GM18873 (cell line): ENCODE measurements at regions not wholly inside any gene's neighbourhood (a gene's known extent, or its start where the extent isn't known, plus 50 kb on each side); places are given as distances from the start of the nearest gene placed in this dataset.

Experiments used
- ATAC-seq: cut with Tn5 transposase; IDR thresholded peaks from one replicate; pipeline ENCODE4 v1.9.1; 2021; ENCODE audit warnings: mild to moderate bottlenecking, moderate library complexity, moderate number of reproducible peaks; ENCODE audit not compliant: unreplicated experiment, low FRiP score

DNA sequence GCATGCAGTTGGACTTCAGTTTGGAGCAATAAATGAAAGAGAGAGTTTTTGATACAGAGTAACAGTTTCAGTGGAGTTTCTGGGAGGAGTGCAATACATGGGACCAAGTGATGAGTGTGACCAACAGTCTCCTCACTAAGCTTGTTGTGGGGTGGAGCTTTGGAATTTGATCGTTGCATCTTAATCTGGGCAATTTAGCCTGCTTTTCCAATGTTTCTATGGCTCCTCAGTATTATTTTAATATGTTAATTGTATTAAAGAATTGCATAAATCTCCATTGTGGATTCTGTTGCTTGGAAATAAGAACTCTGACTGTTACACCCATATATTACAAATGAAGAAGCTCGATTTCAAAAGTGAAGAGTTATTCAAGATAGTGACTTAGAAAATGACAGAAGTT lies 446.6 kb upstream of the LRATD1 start:
- no peak for ATAC-seq

DNA sequence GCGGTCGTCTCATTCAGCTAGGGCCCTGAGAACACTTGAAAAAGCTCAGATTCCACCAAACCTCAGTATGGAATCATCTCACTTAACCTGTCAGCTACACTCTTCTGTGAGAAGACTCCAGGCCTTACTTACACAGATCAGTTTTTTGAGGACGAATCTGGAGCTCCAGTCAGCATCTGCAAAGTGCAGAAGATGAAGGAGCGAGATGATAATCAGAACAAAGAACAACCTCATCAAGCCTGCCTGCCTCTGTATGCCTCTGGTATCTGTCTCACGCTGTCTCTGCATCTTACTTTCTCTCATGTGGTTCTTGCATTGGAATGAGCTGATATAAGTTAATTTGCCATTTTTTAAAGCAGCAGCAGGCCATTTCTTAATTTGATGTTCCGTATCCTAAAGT lies 444.1 kb upstream of the LRATD1 start:
- no peak for ATAC-seq

DNA sequence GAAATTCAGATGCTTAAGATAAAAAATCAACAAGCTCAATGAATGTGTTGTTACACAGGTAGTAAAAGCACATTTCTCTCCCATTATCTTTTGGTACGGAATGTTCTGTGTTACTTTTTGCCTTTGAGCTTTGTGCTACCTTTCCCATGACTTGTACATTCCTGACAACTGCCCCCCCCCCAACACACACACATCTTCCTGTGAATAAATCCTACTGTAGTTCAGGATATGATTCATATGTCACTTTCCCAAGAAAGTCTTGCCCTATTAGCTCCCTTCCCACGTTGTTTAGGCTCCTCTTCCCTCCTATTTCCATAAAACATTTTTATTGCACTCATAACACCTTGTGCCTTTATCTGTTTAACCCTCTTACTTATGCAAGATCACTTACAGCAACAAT lies 442.6 kb upstream of the LRATD1 start:
- no peak for ATAC-seq

DNA sequence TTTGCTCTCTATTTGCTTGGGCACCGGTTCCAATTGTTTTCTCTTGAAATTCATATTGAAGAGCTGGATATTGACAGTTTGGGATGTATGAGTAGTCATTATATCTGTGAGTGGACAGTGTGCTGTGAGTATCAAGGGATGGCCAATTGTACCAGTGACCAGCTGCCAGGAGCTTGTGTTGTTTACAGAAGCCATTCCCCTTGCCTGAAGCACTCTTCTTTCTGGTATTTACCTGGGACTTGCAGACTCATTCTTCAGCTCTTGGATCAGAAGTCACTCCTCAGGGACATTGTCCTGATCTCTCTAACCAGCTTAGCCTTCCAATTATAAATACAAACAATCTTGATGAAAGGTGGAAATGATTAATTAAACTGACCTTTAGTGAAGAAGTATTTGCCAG lies 438.3 kb upstream of the LRATD1 start:
- ATAC-seq = no peak

DNA sequence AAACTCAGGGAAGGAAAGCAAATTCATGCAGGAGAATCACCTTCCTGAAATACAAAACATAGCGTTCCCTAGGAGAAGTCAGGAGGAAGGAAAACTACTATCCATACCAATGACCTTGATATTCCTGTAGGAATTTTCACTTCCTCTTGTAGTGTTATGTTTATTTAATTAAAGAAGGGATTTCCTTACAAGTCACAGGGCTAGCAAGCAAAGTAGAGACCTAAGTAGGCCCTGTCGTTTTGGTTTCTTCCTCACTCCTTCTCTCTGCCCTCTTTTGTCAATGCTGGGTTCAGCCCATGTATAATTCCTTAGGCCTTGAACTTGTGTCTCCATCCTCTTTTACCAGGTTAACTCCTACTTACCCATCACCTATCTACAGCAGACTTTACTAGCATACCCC lies 435.2 kb upstream of the LRATD1 start:
- no peak for ATAC-seq

DNA sequence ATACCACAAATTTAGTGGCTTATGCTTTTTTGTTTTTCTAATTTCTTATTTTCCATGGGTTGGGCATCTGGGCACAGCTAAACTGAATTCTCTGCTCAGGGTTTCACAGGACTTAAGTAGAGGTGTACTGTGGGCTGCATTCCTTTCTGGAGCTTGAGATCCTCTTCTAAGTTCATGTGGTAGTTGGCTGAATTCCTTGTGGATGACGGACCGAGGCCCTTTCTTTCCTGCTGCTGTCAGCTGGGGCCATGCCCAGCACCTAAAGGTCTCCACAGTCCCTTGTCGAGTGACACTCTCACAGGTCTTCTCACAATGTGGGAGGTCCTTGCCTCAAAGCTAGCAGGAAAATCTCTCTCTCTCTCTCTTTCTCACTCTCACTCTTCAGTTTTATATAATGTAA lies 433.5 kb upstream of the LRATD1 start:
- no peak for ATAC-seq

DNA sequence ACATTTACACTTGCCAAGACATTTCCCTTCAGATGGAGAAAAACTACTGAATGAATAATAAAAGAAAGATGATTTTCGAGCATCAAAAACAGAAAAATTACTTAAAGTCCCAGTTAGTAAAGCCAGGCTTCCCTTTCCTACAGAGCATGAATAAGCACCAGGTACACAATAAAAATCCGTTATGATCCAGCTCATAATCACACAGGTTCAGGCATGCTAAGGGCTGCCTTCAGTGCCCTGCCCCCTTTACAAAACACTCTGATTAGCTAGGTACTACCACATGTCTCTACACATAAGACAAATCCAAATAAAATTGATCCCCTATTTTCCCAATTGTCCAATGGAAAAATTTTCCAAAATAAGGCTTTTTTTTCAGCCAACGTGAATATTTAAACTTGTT lies 413.2 kb upstream of the LRATD1 start:
- ATAC-seq = no peak

DNA sequence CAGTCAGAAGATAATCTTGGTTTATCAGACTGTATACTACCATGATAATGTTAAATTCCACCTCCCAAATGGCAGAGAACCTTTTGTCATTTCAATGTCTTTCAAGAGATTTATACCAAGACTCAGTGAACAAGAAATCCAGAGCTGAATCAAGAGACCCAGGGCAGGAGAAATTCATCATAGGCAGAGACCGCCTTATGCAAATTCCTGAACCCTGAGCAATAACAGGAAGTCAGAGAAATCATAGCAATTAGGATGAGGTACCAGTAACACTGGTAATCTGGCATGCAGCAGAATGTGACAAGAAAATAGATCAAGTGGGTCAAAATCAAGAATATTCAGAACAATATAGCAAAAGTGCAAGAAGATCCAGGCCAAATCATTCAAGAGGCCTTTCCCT lies 412.4 kb upstream of the LRATD1 start:
- no peak for ATAC-seq

DNA sequence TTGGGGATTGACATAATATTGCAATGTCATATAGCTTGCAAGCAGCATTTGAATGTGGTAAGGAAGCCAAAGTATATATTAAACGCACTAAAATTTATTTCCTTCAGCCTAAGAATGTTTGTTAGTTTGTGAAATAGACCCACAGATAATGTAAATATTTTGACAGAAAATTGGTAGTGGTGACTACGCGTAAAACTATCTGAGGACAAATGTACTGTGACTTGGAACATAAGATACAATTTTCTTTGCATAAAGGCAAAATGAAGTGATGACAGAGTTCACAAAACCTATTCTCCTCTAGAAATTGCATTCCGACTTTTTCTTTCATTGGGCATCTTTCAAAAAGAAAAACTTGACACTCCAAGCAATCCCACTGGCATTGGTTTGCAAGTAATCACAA lies 411.1 kb upstream of the LRATD1 start:
- no peak for ATAC-seq

DNA sequence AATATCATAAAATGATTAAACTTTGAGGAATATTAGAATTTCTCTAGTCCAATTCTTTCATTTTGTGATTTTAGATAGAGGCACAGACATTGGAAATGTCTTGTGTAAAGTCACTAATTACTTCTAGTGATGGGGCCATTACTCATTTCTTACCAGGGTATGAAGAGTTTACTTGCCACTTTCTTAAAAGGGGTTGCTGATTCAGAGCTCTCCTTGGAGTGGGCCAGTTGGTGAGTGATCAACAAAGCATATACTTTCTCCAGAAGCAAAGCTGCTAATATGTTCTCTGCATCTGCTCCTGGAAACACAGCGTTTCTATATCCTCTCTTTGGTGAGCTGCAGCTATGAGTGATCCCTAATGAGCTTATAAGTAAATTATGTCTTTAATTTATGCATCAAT lies 408.9 kb upstream of the LRATD1 start:
- no peak for ATAC-seq

DNA sequence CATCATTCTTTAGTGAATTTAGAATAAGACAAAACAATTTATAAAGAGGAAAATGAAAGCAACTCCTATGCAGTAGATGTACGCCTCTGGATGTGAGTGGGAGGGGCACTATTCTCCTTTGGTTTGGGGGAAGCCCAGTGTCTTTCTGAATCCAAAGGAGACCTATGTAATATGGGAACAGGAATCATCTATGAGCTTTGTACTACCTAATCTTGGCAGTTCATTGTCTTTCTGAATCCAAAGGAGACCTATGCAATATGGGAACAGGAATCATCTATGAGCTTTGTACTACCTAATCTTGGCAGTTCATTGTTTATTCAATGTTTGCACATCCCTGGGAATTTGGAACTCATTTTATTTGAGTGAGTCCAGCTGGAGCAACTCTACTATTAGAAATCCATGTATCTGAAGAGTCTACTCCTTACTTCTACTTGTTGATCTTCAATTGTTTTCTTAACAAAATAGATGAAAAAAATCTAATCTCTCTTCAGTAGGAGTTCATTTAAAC lies 401.1 kb upstream of the LRATD1 start:
- ATAC-seq = no peak

DNA sequence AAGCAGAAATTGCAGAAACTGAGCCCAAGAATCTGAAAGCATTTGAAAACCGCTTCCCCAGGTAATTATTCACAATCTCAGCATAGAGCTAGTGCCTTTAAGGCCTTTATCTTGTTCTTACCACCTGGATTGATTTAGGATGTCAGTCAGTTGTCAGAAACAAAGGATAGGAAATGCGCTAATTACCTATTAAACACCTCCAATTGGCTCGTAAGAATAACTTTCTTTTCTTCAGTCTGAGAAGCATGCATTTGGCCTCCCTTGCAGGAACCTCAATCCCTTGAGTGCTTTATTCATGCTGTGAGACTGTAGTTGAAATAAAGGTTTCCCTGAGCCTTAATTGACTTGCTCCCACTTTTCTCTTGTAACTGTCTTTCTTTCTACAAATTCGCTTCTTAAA lies 400.3 kb upstream of the LRATD1 start:
- ATAC-seq = no peak

DNA sequence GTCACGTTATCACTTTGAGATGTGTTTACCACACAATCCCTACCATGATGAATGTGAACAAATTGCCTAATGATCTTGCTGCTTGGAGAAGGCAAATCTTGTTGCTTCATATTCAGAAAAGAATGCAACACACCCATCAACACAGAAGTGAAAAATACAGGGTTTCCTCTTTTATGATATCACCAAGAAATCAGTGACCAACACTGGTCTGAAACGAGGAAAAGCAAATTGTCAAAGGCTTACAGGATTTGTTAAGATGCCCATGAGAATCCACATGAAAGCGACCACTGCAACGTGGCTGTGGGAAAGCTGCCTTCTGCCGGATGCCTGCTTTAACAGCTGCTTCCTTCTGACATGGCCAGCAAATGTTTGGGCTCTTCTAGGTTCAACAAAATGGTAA lies 397.6 kb upstream of the LRATD1 start:
- ATAC-seq = no peak

DNA sequence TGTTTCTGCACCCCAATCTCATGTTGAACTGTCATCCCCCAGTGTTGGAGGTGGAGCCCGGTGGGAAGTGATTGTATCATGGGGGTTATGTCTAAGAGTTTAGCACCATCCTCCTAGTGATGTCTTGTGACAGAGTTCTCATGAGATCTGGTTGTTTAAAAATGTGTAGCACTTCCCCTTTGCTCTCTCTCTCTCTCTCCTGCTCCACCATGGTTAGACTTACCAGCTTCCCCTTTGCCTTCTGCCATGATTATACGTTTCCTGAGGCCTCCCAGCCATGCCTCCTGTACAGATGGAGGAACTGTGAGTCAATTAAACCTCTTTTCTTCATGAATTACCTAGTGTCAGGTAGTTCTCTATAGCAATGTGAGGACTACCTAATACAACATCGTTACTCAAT lies 396.9 kb upstream of the LRATD1 start:
- ATAC-seq = no peak

DNA sequence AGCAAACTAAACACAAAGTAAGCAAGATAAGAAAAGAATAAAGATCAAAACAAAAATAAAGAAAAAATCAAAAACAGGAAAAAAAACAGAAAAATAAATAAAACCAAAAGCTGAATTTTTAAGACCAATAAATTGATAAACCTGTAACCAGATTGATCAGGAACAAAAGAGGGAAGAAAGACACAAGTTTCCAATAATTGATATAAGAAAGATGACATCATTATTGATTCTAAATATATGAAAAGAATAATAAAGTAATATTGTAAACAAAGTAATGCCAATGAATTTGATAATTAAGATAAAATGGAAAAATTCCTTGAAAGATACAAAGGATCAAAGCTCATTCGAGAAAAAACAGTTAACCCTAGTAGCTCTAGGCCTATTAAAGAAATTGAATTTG lies 394.6 kb upstream of the LRATD1 start:
- no peak for ATAC-seq

DNA sequence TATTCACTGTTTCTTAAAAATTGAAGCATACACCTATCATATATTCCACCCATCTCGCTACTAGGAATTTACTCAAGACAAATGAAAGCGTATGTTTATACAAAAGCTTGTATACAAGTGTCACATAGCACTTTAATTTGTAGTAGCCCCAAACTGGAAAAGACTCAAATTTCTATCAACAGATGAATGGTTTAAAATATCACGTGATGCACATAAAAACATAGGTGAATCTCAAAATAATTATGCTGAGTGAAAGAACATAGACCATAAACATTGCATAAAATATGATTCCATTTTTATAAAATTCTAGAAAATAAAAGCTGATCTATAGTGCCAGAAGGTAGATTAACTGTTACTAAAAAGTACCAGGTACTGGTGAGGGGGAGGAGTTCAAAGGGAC lies 392.9 kb upstream of the LRATD1 start:
- no peak for ATAC-seq

DNA sequence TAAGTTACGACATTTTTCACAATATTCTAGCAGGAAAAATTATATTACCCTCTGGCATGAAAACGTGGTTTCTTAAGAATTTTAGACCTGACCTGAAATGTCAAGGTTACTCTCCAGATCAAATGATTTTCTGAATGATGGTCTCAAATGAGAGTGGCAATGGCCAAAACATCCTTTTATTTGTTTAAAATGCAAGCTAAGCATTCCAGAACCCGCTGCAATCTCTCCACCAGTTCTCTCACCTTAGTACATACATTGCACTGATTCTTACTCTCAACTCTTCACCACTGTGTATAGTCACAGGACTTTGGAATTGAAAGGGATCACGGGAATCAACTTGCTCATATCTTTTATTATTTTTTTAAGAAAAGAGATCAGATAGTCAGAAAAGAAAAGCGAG lies 391.6 kb upstream of the LRATD1 start:
- no peak for ATAC-seq

DNA sequence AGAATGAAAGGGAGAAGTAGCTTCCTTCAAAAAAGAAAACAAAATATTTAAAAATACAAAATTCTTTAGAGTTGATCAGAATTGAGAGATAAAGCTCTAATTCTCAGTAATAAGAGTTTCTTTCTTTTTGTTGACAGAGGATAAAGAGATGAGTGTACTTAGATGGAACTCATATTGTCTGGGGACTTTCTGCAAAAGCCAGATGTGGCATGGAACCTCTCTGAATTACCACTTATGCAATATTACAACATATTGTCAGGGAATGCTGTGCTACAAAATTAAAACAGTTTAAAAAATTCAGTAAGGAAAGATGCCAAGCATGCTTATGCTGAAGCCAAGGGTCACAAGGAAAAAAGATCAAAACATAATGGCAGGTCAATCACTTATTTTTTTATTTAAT lies 386.6 kb upstream of the LRATD1 start:
- ATAC-seq = no peak

DNA sequence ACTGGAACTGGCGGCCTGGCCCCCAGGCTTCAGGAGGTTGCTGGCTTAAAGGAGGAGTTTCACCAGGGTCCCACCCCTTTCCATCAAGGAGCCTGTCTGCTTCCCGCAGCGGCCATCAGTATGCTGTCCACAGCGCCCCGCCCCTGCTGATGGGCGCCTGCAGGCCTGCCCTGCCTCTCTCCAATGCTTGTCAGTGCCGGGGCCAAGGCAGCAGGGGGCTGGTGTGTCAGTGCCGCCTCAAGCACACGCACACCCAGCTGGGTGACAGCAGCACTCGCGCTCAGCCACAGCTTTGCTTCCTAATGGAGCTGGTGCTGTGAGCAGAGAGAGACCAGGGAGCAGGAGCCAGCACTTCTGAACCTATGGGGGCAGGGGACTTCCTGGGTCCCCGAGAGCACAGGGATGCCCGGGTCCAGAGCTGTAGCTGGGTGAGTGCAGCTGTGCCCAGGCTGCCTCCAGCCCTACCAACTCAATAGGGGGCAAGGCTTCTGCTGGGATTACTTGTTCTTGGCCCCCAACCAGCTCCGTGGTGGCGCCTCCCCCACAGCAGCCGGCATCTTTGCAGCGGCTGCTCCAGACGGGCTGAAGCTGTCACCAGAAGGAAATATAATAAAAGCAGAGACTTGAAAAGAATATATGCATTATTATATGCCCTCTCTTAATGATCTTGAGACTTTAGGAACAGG lies 377.2 kb upstream of the LRATD1 start:
- ATAC-seq = no peak

DNA sequence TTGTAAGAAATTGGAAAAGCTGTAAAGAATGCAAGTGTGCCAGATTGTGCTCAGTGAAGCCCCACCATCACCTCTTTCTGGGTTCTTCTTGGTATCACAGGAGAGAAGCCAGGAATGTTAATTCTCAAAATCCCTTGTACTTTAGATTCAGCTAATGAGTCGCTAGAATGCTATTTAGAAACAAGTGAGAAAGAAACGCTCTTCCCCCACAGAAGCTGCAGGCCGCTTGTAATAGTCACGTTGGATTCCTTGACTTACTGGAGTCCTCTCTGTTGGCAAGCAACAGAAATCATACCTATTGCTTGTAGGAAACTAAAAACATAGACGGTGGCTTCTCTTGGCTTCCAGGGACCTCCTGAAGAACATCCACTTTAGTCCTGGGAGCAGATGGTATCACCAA lies 375.6 kb upstream of the LRATD1 start:
- ATAC-seq = no peak

DNA sequence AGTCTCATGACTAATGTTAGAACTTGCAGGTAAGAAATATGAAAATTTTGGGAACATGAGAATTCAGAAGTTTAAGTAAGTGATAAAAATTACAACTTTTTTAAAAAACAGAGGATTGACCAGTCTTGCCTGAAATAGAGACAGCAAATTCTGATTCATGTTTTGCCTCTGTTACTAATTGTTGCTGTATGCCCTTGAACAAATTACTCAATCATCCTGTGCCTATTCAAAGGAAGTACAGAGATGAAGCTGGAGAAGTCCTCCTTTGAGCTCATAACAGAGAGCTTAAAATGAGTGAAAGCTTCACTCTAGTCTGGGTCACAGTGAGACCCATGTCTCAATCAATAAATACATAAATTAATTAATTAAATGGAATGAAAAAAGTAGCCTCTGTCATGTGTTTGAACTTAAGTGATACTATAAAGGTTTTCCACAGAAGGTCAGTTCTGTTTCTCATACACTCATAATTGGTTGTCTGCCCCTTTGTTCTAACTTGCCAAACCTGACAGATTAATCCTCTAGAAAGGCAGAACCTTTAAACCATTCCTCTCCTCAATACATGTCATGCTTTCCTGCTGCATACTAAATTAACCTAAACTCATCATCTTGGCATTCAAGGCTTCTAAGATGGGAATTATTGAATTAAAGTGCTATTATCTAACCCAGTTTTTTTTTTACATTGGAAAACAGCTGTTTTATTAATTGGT lies 374.6 kb upstream of the LRATD1 start:
- ATAC-seq = no peak

DNA sequence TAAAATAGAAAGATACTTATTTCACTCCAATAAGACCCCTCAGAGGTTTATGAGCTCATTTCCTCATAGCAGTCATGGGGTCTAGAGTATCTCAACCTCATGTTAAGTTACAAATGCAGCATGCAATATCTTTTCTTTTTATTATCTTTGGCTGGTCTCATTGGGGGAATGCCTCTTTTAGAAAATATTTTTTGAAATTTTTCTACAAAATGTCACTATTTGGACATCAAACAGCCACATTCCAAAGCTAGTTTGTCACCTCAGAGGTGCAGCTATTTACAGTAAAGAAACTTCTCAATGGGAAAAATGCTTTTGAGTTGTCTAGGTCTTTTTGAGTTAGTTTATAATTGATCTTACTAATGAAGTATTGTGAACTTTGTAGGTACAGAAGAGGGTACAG lies 370.7 kb upstream of the LRATD1 start:
- ATAC-seq = no peak
